Tibial nerve (tissue), 4 donors: ENCODE measurements at regions not wholly inside any gene's neighbourhood (a gene's known extent, or its start where the extent isn't known, plus 50 kb on each side); places are given as distances from the start of the nearest gene placed in this dataset.

Experiments
- DNase-seq, 2 donors: peaks; one replicate each; pipeline ENCODE4 v3.0.0-alpha.2; 2019; ENCODE audit warnings: low spot score in 2 of 2
- H3K27ac ChIP-seq, 4 donors: fragments of 200-600 bp; sonication (generic) in 3 of 4; one replicate each; pipeline ENCODE4 v1.5.1; 2017 to 2019; ENCODE audit warnings: mild to moderate bottlenecking in 1 of 4
- H3K27me3 ChIP-seq, 2 donors: fragments of 200-600 bp; sonication (generic) in 1 of 2; one replicate each; pipeline versions ENCODE4 v1.5.1 to v1.6.0; 2017 to 2019
- H3K36me3 ChIP-seq, 3 donors: fragments of 200-600 bp; sonication (generic); one replicate each; pipeline ENCODE4 v1.5.1; 2018 to 2019
- H3K4me1 ChIP-seq, 4 donors: fragments of 200-600 bp; sonication (generic) in 3 of 4; one replicate each; pipeline ENCODE4 v1.5.1; 2017 to 2019
- H3K4me3 ChIP-seq, 4 donors: fragments of 200-600 bp; sonication (generic) in 3 of 4; one replicate each; pipeline ENCODE4 v1.5.1; 2017 to 2019; ENCODE audit warnings: mild to moderate bottlenecking in 1 of 4, moderate library complexity in 1 of 4
- H3K9me3 ChIP-seq, 4 donors: fragments of 200-600 bp; sonication (generic) in 3 of 4; one replicate each; pipeline ENCODE4 v1.5.1; 2017 to 2019
- EP300 ChIP-seq, 2 donors: sonication (generic); formaldehyde crosslinking; IDR thresholded peaks; one replicate each; pipeline ENCODE4 v1.6.1; 2017; ENCODE audit warnings: antibody characterized with exemption in 2 of 2, mild to moderate bottlenecking in 1 of 2
- POLR2A ChIP-seq, 2 donors: fragments of 450-650 bp; IDR thresholded peaks; one replicate each; pipeline ENCODE4 v1.6.1; 2017; ENCODE audit warnings: antibody characterized with exemption in 2 of 2, mild to moderate bottlenecking in 2 of 2, moderate library complexity in 2 of 2
- WGBS, 2 donors: methylation state at CpG; one replicate each; pipeline ENCODE4 v1.1.5; 2018; 5-methylcytosine and 5-hydroxymethylcytosine counted together
- TF ChIP-seq, protein P1 (sequence below), 5 experiments: fragments of 200-600 bp in 3 of 5; fragments of 450-650 bp in 2 of 5; sonication (generic) in 3 of 5; IDR thresholded peaks; one replicate each; pipeline ENCODE4 v1.5.1; 2016 to 2019; ENCODE audit warnings: antibody characterized with exemption in 5 of 5, mild to moderate bottlenecking in 3 of 5, moderate library complexity in 2 of 5

DNA sequence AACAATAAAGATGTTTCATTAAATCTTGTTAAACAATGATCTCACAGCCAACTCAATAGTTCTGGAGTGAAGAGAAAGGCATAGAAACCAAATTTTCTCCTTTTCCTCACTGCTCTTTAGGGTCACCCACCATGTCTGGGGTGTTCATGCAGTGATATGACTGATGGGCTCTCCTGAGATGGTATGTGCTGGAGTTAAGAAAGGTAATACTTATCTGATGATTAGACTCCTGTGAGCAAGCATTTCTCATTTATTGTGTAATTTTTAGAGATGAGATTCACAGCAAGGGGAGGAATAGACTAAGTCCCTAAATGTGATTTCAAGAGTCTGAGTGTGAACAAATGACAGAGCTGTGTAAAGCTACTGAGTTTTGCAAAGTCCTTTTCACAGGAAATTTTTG, 1361.3 kb upstream of the CELF2 start:
- H3K27me3 ChIP-seq = no peaks in the 10 kb centered on the region
- H3K27ac ChIP-seq = no peak overlapping the region
- no peak overlapping the region for H3K4me3 ChIP-seq
- TF ChIP-seq POLR2A (IDR thresholded peaks at IDR 0.05) (no peak), EP300 (IDR thresholded peaks at IDR 0.05) (no peak)
- TF ChIP-seq, protein P1, sequence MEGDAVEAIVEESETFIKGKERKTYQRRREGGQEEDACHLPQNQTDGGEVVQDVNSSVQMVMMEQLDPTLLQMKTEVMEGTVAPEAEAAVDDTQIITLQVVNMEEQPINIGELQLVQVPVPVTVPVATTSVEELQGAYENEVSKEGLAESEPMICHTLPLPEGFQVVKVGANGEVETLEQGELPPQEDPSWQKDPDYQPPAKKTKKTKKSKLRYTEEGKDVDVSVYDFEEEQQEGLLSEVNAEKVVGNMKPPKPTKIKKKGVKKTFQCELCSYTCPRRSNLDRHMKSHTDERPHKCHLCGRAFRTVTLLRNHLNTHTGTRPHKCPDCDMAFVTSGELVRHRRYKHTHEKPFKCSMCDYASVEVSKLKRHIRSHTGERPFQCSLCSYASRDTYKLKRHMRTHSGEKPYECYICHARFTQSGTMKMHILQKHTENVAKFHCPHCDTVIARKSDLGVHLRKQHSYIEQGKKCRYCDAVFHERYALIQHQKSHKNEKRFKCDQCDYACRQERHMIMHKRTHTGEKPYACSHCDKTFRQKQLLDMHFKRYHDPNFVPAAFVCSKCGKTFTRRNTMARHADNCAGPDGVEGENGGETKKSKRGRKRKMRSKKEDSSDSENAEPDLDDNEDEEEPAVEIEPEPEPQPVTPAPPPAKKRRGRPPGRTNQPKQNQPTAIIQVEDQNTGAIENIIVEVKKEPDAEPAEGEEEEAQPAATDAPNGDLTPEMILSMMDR (IDR thresholded peaks at IDR 0.05) = no peak
- H3K36me3 ChIP-seq = no peaks in the 10 kb centered on the region
- DNase-seq = no peak
- H3K9me3 ChIP-seq = no peaks in the 10 kb centered on the region
- H3K4me1 ChIP-seq = no peaks in the 10 kb centered on the region

DNA sequence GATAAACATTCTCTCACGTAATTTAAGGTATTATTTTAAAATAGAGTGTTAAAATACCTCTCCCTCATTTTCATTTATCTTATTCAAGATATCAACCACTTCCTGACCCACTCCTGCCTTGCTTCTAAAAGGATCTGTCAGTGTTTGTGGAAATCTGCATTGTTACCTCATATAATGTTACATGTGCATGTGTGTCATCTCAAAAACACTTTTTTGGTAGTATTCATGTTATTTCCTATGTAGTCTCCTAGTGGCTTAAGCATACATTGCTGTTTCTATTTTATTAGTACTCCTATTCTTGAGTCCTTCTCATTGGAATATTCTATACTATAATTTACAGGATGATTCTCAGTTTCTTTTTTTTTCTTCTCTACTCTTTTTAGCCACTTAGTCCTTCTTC, 1360.7 kb upstream of the CELF2 start:
- TF ChIP-seq EP300 (IDR thresholded peaks at IDR 0.05) (no peak), POLR2A (IDR thresholded peaks at IDR 0.05) (no peak)
- TF ChIP-seq, protein P1 (IDR thresholded peaks at IDR 0.05) = no peak
- no peak for DNase-seq
- Histone ChIP-seq H3K9me3 (no peaks in the 10 kb centered on the region), H3K27ac (no peak overlapping the region), H3K36me3 (no peaks in the 10 kb centered on the region), H3K4me1 (no peaks in the 10 kb centered on the region), H3K4me3 (no peak overlapping the region), H3K27me3 (no peaks in the 10 kb centered on the region)
- WGBS, 2 donors = 67 to 80% methylated on average over 1 of the region's 1 CpG

DNA sequence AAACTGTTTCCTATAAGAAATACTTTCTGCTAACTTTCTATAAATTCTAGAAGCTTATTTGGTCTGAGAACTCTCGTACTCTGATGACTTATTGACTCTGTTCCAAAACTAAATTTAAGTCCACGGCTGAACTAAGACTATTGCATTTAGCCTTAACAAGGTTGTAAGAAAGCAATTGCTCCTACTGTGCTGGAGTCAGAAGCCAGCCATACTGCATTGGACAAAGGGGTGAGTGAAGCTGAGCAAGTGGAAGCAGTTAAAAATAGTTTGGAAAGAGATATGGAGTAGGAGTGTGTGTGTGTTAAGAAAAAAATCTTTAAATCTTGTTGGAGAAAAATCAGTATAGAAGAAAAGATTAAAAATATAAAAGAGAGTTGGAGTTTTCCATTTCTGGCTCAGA, 1360.1 kb upstream of the CELF2 start:
- DNase-seq = no peak
- Histone ChIP-seq H3K4me1 (no peaks in the 10 kb centered on the region), H3K27me3 (no peaks in the 10 kb centered on the region), H3K9me3 (no peaks in the 10 kb centered on the region), H3K4me3 (no peak overlapping the region), H3K36me3 (no peaks in the 10 kb centered on the region), H3K27ac (no peak overlapping the region)
- 43 to 49% methylated on average over 2 of the region's 2 CpGs for WGBS, 2 donors
- TF ChIP-seq EP300 (IDR thresholded peaks at IDR 0.05) = no peak
- no peak for TF ChIP-seq POLR2A (IDR thresholded peaks at IDR 0.05)

DNA sequence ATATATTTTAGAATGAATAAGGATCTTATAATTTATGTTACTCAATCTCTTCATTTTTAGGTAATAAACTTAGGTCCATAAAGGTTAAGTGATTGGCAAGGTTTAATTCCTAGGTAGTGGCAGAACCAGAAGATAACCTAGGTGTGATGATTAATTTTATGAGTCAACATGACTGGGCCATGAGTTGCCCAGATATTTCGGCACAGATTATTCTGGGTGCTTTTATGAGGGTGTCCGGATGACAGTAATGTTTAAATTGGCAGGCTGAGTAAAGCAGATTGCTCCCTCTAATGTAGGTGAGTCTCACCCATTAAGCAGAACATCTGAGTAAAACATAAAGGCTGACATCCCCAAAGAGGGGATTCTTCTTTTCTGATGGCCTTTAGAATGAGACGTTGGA, 1349.3 kb upstream of the CELF2 start:
- TF ChIP-seq, protein P1 (IDR thresholded peaks at IDR 0.05) = no peak
- Histone ChIP-seq H3K36me3 (no peaks in the 10 kb centered on the region), H3K4me1 (no peaks in the 10 kb centered on the region), H3K4me3 (no peak overlapping the region), H3K27me3 (no peaks in the 10 kb centered on the region), H3K9me3 (peaks cover 0 to 2% (median 0%) of the 10 kb centered on the region in 4 donors), H3K27ac (no peak overlapping the region)
- WGBS, 2 donors = 89 to 94% methylated on average over 3 of the region's 3 CpGs
- no peak for DNase-seq

- Histone ChIP-seq H3K36me3 (no peaks in the 10 kb centered on the region), H3K27me3 (no peaks in the 10 kb centered on the region), H3K9me3 (no peaks in the 10 kb centered on the region), H3K4me3 (no peak overlapping the region), H3K4me1 (no peaks in the 10 kb centered on the region), H3K27ac (no peak overlapping the region)
- TF ChIP-seq, protein P1 (IDR thresholded peaks at IDR 0.05) = no peak
- TF ChIP-seq POLR2A (IDR thresholded peaks at IDR 0.05) (no peak), EP300 (IDR thresholded peaks at IDR 0.05) (no peak)
- DNase-seq = no peak
- 85 to 88% methylated on average over 3 of the region's 3 CpGs for WGBS, 2 donors
Measured at GRCh38 chr10:9670911-9671310, 1346.8 kb upstream of the CELF2 start.

GRCh38 chr10:9681655-9682054, 1336.0 kb upstream of the CELF2 start:
- Histone ChIP-seq H3K9me3 (peaks cover 0 to 3% (median 0%) of the 10 kb centered on the region in 4 donors), H3K4me1 (no peaks in the 10 kb centered on the region), H3K4me3 (no peak overlapping the region), H3K27me3 (no peaks in the 10 kb centered on the region), H3K27ac (no peak overlapping the region), H3K36me3 (no peaks in the 10 kb centered on the region)
- 94 to 97% methylated on average over 2 of the region's 2 CpGs for WGBS, 2 donors
- no peak for TF ChIP-seq EP300 (IDR thresholded peaks at IDR 0.05)
- TF ChIP-seq, protein P1 (IDR thresholded peaks at IDR 0.05) = no peak
- TF ChIP-seq POLR2A (IDR thresholded peaks at IDR 0.05) = no peak
- DNase-seq = no peak
